ENCODE measurements at regions not wholly inside any gene's neighbourhood (a gene's known extent, or its start where the extent isn't known, plus 50 kb on each side); places are given as distances from the start of the nearest gene placed in this dataset.

- peaks cover 7 to 18% of the 10 kb centered on the region in 2 donors for H3K4me1 ChIP-seq (ENCODE audit: control insufficient read depth in 2 of 2, insufficient read depth in 2 of 2, low read length in 2 of 2)
- peak overlapping the region; percentile 35 for H3K27ac Mint-ChIP-seq
- intact Hi-C loops (cut with micrococcal nuclease): no loop called here
- peak overlapping the region; percentile 59 for H2AFZ ChIP-seq (ENCODE audit: insufficient read depth, low read depth, low read length, poor library complexity, severe bottlenecking)
- no peak overlapping the region for H3K4me2 ChIP-seq (replicated peaks; ENCODE audit: low read depth, low read length, poor library complexity, severe bottlenecking)
- H3K36me3 ChIP-seq (replicated peaks in 1 of 2; ENCODE audit: control extremely low read depth in 1 of 2, control insufficient read depth in 1 of 2, extremely low read depth in 1 of 2, insufficient read depth in 2 of 2, low read length in 1 of 2): no peaks in the 10 kb centered on the region
- ChIA-PET CTCF (no interaction called here), POLR2A (no interaction called here)
- TF ChIP-seq EZH2 (IDR thresholded peaks at IDR 0.05; ENCODE audit: borderline replicate concordance, insufficient read depth, low read depth, low read length, poor library complexity, severe bottlenecking): no peak
- TF ChIP-seq CTCF (IDR thresholded peaks at IDR 0.05): no peak
- H3K27me3 ChIP-seq (replicated peaks in 1 of 4; ENCODE audit: control extremely low read depth in 1 of 4, control insufficient read depth in 3 of 4, insufficient read depth in 4 of 4, low read length in 3 of 4): peaks cover 0 to 4% (median 2%) of the 10 kb centered on the region in 4 experiments
- DNase-seq: peak; percentile 16
- no peak overlapping the region for H3K4me3 Mint-ChIP-seq
- ATAC-seq (ENCODE audit: low read depth): peak; percentile 51
- H3K27ac ChIP-seq (ENCODE audit: low read length in 2 of 2): no peak overlapping the region
- WGBS (ENCODE audit: insufficient coverage): 80% methylated on average over 1 of the region's 4 CpGs
- H3K9me3 ChIP-seq (ENCODE audit: control extremely low read depth in 1 of 3, control insufficient read depth in 2 of 3, insufficient read depth in 1 of 3, low read length in 2 of 3): no peaks in the 10 kb centered on the region
- H3K9me3 Mint-ChIP-seq (ENCODE audit: insufficient read depth): no peaks in the 10 kb centered on the region
- no peak overlapping the region for H3K4me3 ChIP-seq (ENCODE audit: control extremely low read depth in 1 of 5, extremely low read depth in 1 of 5, insufficient read depth in 1 of 5, low read depth in 2 of 5, low read length in 4 of 5)
- peaks cover 21% of the 10 kb centered on the region for H3K4me1 Mint-ChIP-seq
- H3K9ac ChIP-seq (ENCODE audit: low read length): no peak overlapping the region
- peaks cover 9% of the 10 kb centered on the region for H3K27me3 Mint-ChIP-seq
- no peaks in the 10 kb centered on the region for H3K79me2 ChIP-seq (ENCODE audit: control insufficient read depth, insufficient read depth, low read length)
- H4K20me1 ChIP-seq (ENCODE audit: control insufficient read depth, insufficient read depth, low read length, poor library complexity, severe bottlenecking): no peaks in the 10 kb centered on the region
These were observed 77.7 kb downstream of the TRIM43 start for GRCh38 chr2:95669441-95669991.

DNA sequence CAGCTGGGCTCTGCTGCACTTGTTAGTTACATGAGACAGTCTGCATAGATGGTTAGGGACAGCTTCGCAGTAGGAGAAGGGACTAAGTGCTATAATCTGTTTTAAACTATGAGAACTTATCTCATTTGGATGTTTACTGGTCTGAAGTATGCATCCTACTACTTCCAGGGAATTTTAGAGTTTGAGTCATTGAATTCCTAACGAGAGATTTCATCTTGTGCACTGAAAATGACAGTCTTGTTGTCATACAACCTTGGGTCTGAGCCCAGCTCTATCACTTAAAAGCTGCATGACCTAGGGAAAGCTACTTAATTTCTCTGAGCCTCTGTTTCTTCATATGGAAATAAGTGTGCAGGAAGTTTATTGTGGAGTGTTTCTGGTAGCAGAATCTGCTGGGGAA lies 78.4 kb downstream of the TRIM43 start:
- Mint-ChIP-seq H3K9me3 (ENCODE audit: insufficient read depth) (no peaks in the 10 kb centered on the region), H3K27me3 (peaks cover 9% of the 10 kb centered on the region), H3K4me1 (peaks cover 21% of the 10 kb centered on the region), H3K27ac (no peak overlapping the region), H3K4me3 (no peak overlapping the region)
- Histone ChIP-seq H3K4me3 (ENCODE audit: control extremely low read depth in 1 of 5, extremely low read depth in 1 of 5, insufficient read depth in 1 of 5, low read depth in 2 of 5, low read length in 4 of 5) (no peak overlapping the region), H3K27ac (ENCODE audit: low read length in 2 of 2) (no peak overlapping the region), H3K9me3 (ENCODE audit: control extremely low read depth in 1 of 3, control insufficient read depth in 2 of 3, insufficient read depth in 1 of 3, low read length in 2 of 3) (no peaks in the 10 kb centered on the region), H3K36me3 (replicated peaks in 1 of 2; ENCODE audit: control extremely low read depth in 1 of 2, control insufficient read depth in 1 of 2, extremely low read depth in 1 of 2, insufficient read depth in 2 of 2, low read length in 1 of 2) (no peaks in the 10 kb centered on the region), H3K79me2 (ENCODE audit: control insufficient read depth, insufficient read depth, low read length) (no peaks in the 10 kb centered on the region), H3K4me2 (replicated peaks; ENCODE audit: low read depth, low read length, poor library complexity, severe bottlenecking) (no peak overlapping the region), H3K4me1 (ENCODE audit: control insufficient read depth in 2 of 2, insufficient read depth in 2 of 2, low read length in 2 of 2) (peaks cover 7 to 18% of the 10 kb centered on the region in 2 donors), H4K20me1 (ENCODE audit: control insufficient read depth, insufficient read depth, low read length, poor library complexity, severe bottlenecking) (no peaks in the 10 kb centered on the region), H3K9ac (ENCODE audit: low read length) (no peak overlapping the region), H3K27me3 (replicated peaks in 1 of 4; ENCODE audit: control extremely low read depth in 1 of 4, control insufficient read depth in 3 of 4, insufficient read depth in 4 of 4, low read length in 3 of 4) (peaks cover 0 to 4% (median 2%) of the 10 kb centered on the region in 4 experiments), H2AFZ (ENCODE audit: insufficient read depth, low read depth, low read length, poor library complexity, severe bottlenecking) (no peak overlapping the region)
- DNase-seq (no peak), ATAC-seq (ENCODE audit: low read depth) (no peak)
- CTCF ChIA-PET: no interaction called here
- POLR2A ChIA-PET: no interaction called here
- intact Hi-C loops (cut with micrococcal nuclease): no loop called here
- WGBS (ENCODE audit: insufficient coverage): 100% methylated on average over 1 of the region's 2 CpGs
- TF ChIP-seq EZH2 (IDR thresholded peaks at IDR 0.05; ENCODE audit: borderline replicate concordance, insufficient read depth, low read depth, low read length, poor library complexity, severe bottlenecking) (no peak), CTCF (IDR thresholded peaks at IDR 0.05) (no peak)
